PFSK-1 (cell line): ENCODE measurements at regions not wholly inside any gene's neighbourhood (a gene's known extent, or its start where the extent isn't known, plus 50 kb on each side); places are given as distances from the start of the nearest gene placed in this dataset.

ENCODE experiments used
- POLR2AphosphoS5 ChIP-seq: IDR thresholded peaks from 2 replicates; pipeline ENCODE4 v1.6.1; 2012; ENCODE audit warnings: low read depth, mild to moderate bottlenecking, control low read depth, low read length, moderate library complexity
- SIN3A ChIP-seq: IDR thresholded peaks from 2 replicates; pipeline ENCODE4 v1.6.1; 2012; ENCODE audit warnings: mild to moderate bottlenecking, low read length, moderate library complexity, borderline replicate concordance; ENCODE audit not compliant: insufficient read depth
- TAF1 ChIP-seq: IDR thresholded peaks from 2 replicates; pipeline ENCODE4 v1.6.1; 2012; ENCODE audit warnings: low read length, control low read depth, borderline replicate concordance; ENCODE audit not compliant: insufficient read depth
- TF ChIP-seq, protein P1 (sequence below), 2 experiments: IDR thresholded peaks; 2 replicates each; pipeline versions ENCODE4 v1.6.1 to v1.8.0; 2011 to 2012; ENCODE audit warnings: low read depth in 2 of 2, low read length in 2 of 2, control low read depth in 1 of 2, inconsistent platforms in 1 of 2, mild to moderate bottlenecking in 1 of 2, moderate library complexity in 1 of 2; ENCODE audit not compliant: insufficient read depth in 1 of 2

DNA sequence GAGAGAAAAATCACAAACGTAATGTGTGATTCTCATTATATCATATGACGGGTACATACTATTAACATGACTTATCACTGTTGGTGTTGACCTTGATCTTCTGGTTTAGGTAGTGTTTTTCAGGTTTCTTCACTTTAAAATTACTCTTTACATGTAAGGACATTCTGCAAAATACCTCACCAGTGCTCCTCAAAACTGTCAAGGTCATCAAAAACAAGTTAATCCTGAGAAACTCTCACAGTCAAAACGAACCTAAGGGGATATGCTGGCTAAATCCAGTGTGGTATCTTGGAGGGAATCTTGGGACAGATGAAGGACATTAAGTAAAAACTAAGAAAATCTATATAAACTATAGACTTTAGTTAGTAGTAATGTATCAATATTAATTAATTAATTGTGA lies 499.8 kb downstream of the IRS1 start:
- TF ChIP-seq, protein P1, sequence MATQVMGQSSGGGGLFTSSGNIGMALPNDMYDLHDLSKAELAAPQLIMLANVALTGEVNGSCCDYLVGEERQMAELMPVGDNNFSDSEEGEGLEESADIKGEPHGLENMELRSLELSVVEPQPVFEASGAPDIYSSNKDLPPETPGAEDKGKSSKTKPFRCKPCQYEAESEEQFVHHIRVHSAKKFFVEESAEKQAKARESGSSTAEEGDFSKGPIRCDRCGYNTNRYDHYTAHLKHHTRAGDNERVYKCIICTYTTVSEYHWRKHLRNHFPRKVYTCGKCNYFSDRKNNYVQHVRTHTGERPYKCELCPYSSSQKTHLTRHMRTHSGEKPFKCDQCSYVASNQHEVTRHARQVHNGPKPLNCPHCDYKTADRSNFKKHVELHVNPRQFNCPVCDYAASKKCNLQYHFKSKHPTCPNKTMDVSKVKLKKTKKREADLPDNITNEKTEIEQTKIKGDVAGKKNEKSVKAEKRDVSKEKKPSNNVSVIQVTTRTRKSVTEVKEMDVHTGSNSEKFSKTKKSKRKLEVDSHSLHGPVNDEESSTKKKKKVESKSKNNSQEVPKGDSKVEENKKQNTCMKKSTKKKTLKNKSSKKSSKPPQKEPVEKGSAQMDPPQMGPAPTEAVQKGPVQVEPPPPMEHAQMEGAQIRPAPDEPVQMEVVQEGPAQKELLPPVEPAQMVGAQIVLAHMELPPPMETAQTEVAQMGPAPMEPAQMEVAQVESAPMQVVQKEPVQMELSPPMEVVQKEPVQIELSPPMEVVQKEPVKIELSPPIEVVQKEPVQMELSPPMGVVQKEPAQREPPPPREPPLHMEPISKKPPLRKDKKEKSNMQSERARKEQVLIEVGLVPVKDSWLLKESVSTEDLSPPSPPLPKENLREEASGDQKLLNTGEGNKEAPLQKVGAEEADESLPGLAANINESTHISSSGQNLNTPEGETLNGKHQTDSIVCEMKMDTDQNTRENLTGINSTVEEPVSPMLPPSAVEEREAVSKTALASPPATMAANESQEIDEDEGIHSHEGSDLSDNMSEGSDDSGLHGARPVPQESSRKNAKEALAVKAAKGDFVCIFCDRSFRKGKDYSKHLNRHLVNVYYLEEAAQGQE (IDR thresholded peaks at IDR 0.05; ENCODE audit: insufficient read depth in 1 of 2, low read depth in 2 of 2, low read length in 2 of 2), result no peak
- TF ChIP-seq TAF1, result no peak
- TF ChIP-seq SIN3A, result no peak
- no peak for TF ChIP-seq POLR2AphosphoS5
